Suprapubic skin (tissue), 4 donors: ENCODE measurements at regions not wholly inside any gene's neighbourhood (a gene's known extent, or its start where the extent isn't known, plus 50 kb on each side); places are given as distances from the start of the nearest gene placed in this dataset.

Source experiments
- EP300 ChIP-seq: sonication (generic); formaldehyde crosslinking; IDR thresholded peaks from one replicate; pipeline ENCODE4 v1.6.1; 2017; ENCODE audit warnings: antibody characterized with exemption
- POLR2A ChIP-seq, 2 donors: fragments of 450-650 bp; IDR thresholded peaks; one replicate each; pipeline ENCODE4 v1.6.1; 2017; ENCODE audit warnings: antibody characterized with exemption in 2 of 2, mild to moderate bottlenecking in 2 of 2, moderate library complexity in 2 of 2
- POLR2AphosphoS5 ChIP-seq, 3 donors: sonication (generic); formaldehyde crosslinking; IDR thresholded peaks; one replicate each; pipeline ENCODE4 v1.6.1; 2017; ENCODE audit warnings: antibody characterized with exemption in 3 of 3
- TF ChIP-seq, protein P1 (sequence below), 2 donors: fragments of 200-600 bp in 1 of 2; fragments of 450-650 bp in 1 of 2; sonication (generic) in 1 of 2; IDR thresholded peaks; one replicate each; pipeline ENCODE4 v1.5.1; 2016 to 2019; ENCODE audit warnings: antibody characterized with exemption in 2 of 2, mild to moderate bottlenecking in 1 of 2, moderate library complexity in 1 of 2

DNA sequence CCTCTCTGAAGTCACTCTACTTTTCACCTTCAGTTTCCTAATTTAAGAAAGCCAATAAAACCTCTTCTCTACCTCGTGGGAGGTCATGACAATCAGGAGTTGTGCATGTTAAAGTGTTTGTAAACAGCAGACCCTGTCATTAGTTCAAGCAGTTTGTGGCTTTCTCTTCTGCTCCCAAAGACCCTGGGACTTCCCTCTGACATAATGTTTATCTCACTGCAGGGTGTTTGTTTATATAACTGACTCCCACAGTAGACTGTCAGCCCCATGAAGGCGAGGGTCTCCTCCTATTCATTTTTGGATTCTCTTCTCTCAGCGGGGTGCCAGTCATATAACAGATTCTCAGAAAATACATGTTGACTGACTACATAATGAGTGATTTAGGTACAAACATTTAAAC is 360.0 kb upstream of the ZNF462 start:
- TF ChIP-seq, protein P1, sequence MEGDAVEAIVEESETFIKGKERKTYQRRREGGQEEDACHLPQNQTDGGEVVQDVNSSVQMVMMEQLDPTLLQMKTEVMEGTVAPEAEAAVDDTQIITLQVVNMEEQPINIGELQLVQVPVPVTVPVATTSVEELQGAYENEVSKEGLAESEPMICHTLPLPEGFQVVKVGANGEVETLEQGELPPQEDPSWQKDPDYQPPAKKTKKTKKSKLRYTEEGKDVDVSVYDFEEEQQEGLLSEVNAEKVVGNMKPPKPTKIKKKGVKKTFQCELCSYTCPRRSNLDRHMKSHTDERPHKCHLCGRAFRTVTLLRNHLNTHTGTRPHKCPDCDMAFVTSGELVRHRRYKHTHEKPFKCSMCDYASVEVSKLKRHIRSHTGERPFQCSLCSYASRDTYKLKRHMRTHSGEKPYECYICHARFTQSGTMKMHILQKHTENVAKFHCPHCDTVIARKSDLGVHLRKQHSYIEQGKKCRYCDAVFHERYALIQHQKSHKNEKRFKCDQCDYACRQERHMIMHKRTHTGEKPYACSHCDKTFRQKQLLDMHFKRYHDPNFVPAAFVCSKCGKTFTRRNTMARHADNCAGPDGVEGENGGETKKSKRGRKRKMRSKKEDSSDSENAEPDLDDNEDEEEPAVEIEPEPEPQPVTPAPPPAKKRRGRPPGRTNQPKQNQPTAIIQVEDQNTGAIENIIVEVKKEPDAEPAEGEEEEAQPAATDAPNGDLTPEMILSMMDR (IDR thresholded peaks at IDR 0.05), result no peak
- TF ChIP-seq POLR2AphosphoS5 (IDR thresholded peaks at IDR 0.05), result no peak
- TF ChIP-seq EP300, result no peak
- no peak for TF ChIP-seq POLR2A (IDR thresholded peaks at IDR 0.05)
